HG02943 (cell line): ENCODE measurements at regions not wholly inside any gene's neighbourhood (a gene's known extent, or its start where the extent isn't known, plus 50 kb on each side); places are given as distances from the start of the nearest gene placed in this dataset.
"Not testable (repeated sequence)": the region's sequence is repeated elsewhere in the genome, so short reads cannot be mapped to it uniquely, and the experiment has no call there.

Experiments used
- ATAC-seq: cut with Tn5 transposase; IDR thresholded peaks from one replicate; pipeline ENCODE4 v1.9.1; 2021; ENCODE audit warnings: mild to moderate bottlenecking, low read depth, moderate library complexity; ENCODE audit not compliant: unreplicated experiment

- ATAC-seq = no peak
Observed at GRCh38 chr13:62126400-62126799, 710.8 kb upstream of the PCDH20 start.

- ATAC-seq = no peak
Observed at GRCh38 chr13:62125451-62125850, 709.8 kb upstream of the PCDH20 start.

GRCh38 chr13:62123409-62123808, 707.8 kb upstream of the PCDH20 start:
- no peak for ATAC-seq

GRCh38 chr13:62122434-62122833, 706.8 kb upstream of the PCDH20 start:
- ATAC-seq = no peak

GRCh38 chr13:62119739-62120700, 704.4 kb upstream of the PCDH20 start:
- ATAC-seq = no peak

- no peak for ATAC-seq
Observed at GRCh38 chr13:62115831-62116230, 700.2 kb upstream of the PCDH20 start.

GRCh38 chr13:62113179-62113578, 697.5 kb upstream of the PCDH20 start:
- ATAC-seq = no peak

- ATAC-seq = no peak
Observed at GRCh38 chr13:62110079-62110478, 694.4 kb upstream of the PCDH20 start.

GRCh38 chr13:62104136-62104535, 688.5 kb upstream of the PCDH20 start:
- ATAC-seq = not testable (repeated sequence)

- ATAC-seq = no peak
Observed at GRCh38 chr13:62096652-62097051, 681.0 kb upstream of the PCDH20 start.

- no peak for ATAC-seq
Observed at GRCh38 chr13:62094932-62095331, 679.3 kb upstream of the PCDH20 start.

GRCh38 chr13:62093984-62094780, 678.5 kb upstream of the PCDH20 start:
- ATAC-seq = no peak

- ATAC-seq = no peak
Observed at GRCh38 chr13:62092949-62093348, 677.3 kb upstream of the PCDH20 start.

- ATAC-seq = no peak
Observed at GRCh38 chr13:62092536-62092935, 676.9 kb upstream of the PCDH20 start.

- ATAC-seq = no peak
Observed at GRCh38 chr13:62088165-62088564, 672.5 kb upstream of the PCDH20 start.

GRCh38 chr13:62087124-62087523, 671.5 kb upstream of the PCDH20 start:
- no peak for ATAC-seq

GRCh38 chr13:62085337-62086229, 669.9 kb upstream of the PCDH20 start:
- no peak for ATAC-seq

- no peak for ATAC-seq
Observed at GRCh38 chr13:62084728-62085127, 669.1 kb upstream of the PCDH20 start.

- no peak for ATAC-seq
Observed at GRCh38 chr13:62067821-62068220, 652.2 kb upstream of the PCDH20 start.

GRCh38 chr13:62065016-62065415, 649.4 kb upstream of the PCDH20 start:
- no peak for ATAC-seq
